GM23338 (cell line): ENCODE measurements at regions not wholly inside any gene's neighbourhood (a gene's known extent, or its start where the extent isn't known, plus 50 kb on each side); places are given as distances from the start of the nearest gene placed in this dataset.

Experiments used
- ATAC-seq: fragments of 200-7000 bp; cut with Tn5 transposase; 3 replicates; pipeline ENCODE4 v1.9.1; 2020
- DNase-seq: peaks from one replicate; pipeline ENCODE4 v3.0.0-alpha.2; 2015; ENCODE audit warnings: low spot score
- H2AFZ ChIP-seq: fragments of 200-600 bp; sonication (generic); 2 replicates; pipeline ENCODE4 v1.8.0; 2016; ENCODE audit warnings: antibody characterized with exemption, mild to moderate bottlenecking, moderate library complexity
- H3F3A ChIP-seq: fragments of 200-600 bp; sonication (generic); replicated peaks from 2 replicates; pipeline ENCODE4 v1.8.0; 2017; ENCODE audit warnings: antibody characterized with exemption, mixed run types, low read depth
- H3K27ac ChIP-seq: fragments of 200-600 bp; sonication (generic); 2 replicates; pipeline ENCODE4 v1.6.1; 2016; ENCODE audit warnings: low read depth
- H3K27me3 ChIP-seq: fragments of 200-600 bp; sonication (generic); 2 replicates; pipeline ENCODE4 v1.8.0; 2016; ENCODE audit warnings: mild to moderate bottlenecking, mixed run types, moderate library complexity; ENCODE audit not compliant: insufficient read depth
- H3K36me3 ChIP-seq: fragments of 200-600 bp; sonication (generic); 2 replicates; pipeline ENCODE4 v1.8.0; 2016; ENCODE audit warnings: mild to moderate bottlenecking; ENCODE audit not compliant: insufficient read depth
- H3K4me1 ChIP-seq: fragments of 200-600 bp; sonication (generic); 2 replicates; pipeline ENCODE4 v1.8.0; 2016; ENCODE audit warnings: mild to moderate bottlenecking, moderate library complexity; ENCODE audit not compliant: insufficient read depth
- H3K4me2 ChIP-seq: fragments of 200-600 bp; sonication (generic); 2 replicates; pipeline ENCODE4 v1.7.1; 2017; ENCODE audit warnings: mixed run types
- H3K4me3 ChIP-seq: fragments of 200-600 bp; sonication (generic); 2 replicates; pipeline ENCODE4 v1.6.1; 2016; ENCODE audit warnings: mixed run types
- H3K79me2 ChIP-seq: fragments of 200-600 bp; sonication (generic); replicated peaks from 2 replicates; pipeline ENCODE4 v1.8.0; 2017; ENCODE audit warnings: mild to moderate bottlenecking; ENCODE audit not compliant: insufficient read depth
- H3K9me2 ChIP-seq: fragments of 200-600 bp; sonication (generic); 2 replicates; pipeline ENCODE4 v1.8.0; 2017; ENCODE audit not compliant: insufficient read depth
- H4K20me1 ChIP-seq: fragments of 200-600 bp; sonication (generic); replicated peaks from 2 replicates; pipeline ENCODE4 v1.8.0; 2017; ENCODE audit warnings: mild to moderate bottlenecking; ENCODE audit not compliant: insufficient read depth
- H3K27ac Mint-ChIP-seq: 2 replicates; pipeline ENCODE4 v1.8.0; 2020; ENCODE audit warnings: inconsistent platforms, mild to moderate bottlenecking, moderate library complexity, mixed read lengths
- H3K27me3 Mint-ChIP-seq: 3 replicates; pipeline ENCODE4 v1.8.0; 2022; ENCODE audit warnings: low read depth, mild to moderate bottlenecking, moderate library complexity, mixed read lengths, inconsistent platforms; ENCODE audit not compliant: insufficient read depth, poor library complexity
- H3K36me3 Mint-ChIP-seq: 3 replicates; pipeline ENCODE4 v1.8.0; 2021; ENCODE audit warnings: low read depth, mild to moderate bottlenecking, inconsistent platforms, moderate library complexity, mixed read lengths
- H3K4me1 Mint-ChIP-seq: 3 replicates; pipeline ENCODE4 v1.8.0; 2020; ENCODE audit warnings: mild to moderate bottlenecking, inconsistent platforms, mixed read lengths
- H3K4me3 Mint-ChIP-seq: 3 replicates; pipeline ENCODE4 v1.8.0; 2021; ENCODE audit warnings: moderate library complexity, mild to moderate bottlenecking, inconsistent platforms, mixed read lengths
- H3K9me3 Mint-ChIP-seq: 3 replicates; pipeline ENCODE4 v1.8.0; 2020; ENCODE audit warnings: moderate library complexity, mild to moderate bottlenecking, inconsistent platforms, mixed read lengths
- CREB1 ChIP-seq: fragments of 250-450 bp; sonication (Bioruptor Pico); IDR thresholded peaks from 2 replicates; pipeline ENCODE4 v1.5.0; 2020; ENCODE audit warnings: low read depth, mild to moderate bottlenecking, moderate library complexity
- CTCF ChIP-seq, 2 experiments: fragments of 200-600 bp in 1 of 2; sonication (generic) in 1 of 2; conservative IDR thresholded peaks; 2 replicates each; pipeline versions ENCODE4 v1.5.1 to v1.6.1; 2016 to 2017; ENCODE audit warnings: antibody characterized with exemption in 2 of 2, low read depth in 2 of 2, mild to moderate bottlenecking in 2 of 2, moderate library complexity in 1 of 2
- EZH2 ChIP-seq: fragments of 200-600 bp; sonication (generic); IDR thresholded peaks from one replicate; pipeline ENCODE4 v1.8.0; 2017; ENCODE audit warnings: antibody characterized with exemption, mild to moderate bottlenecking, low read depth; ENCODE audit not compliant: unreplicated experiment
- EZH2phosphoT487 ChIP-seq: fragments of 200-600 bp; sonication (generic); IDR thresholded peaks from one replicate; pipeline ENCODE4 v1.8.1; 2018; ENCODE audit warnings: antibody characterized with exemption; ENCODE audit not compliant: unreplicated experiment
- JUNB ChIP-seq: IDR thresholded peaks from one replicate; pipeline ENCODE4 v1.6.1; 2016; ENCODE audit warnings: antibody characterized with exemption; ENCODE audit not compliant: unreplicated experiment
- POLR2AphosphoS5 ChIP-seq: IDR thresholded peaks from 2 replicates; pipeline ENCODE4 v1.6.1; 2016; ENCODE audit warnings: antibody characterized with exemption, low read depth
- STAT1 ChIP-seq: IDR thresholded peaks from one replicate; pipeline ENCODE4 v1.6.1; 2016; ENCODE audit warnings: antibody characterized with exemption; ENCODE audit not compliant: unreplicated experiment
- ZNF114 ChIP-seq: fragments of 250-450 bp; sonication (Bioruptor Pico); IDR thresholded peaks from 2 replicates; pipeline ENCODE4 v1.5.0; 2020; ENCODE audit warnings: mild to moderate bottlenecking, moderate library complexity
- ZNF331 ChIP-seq: fragments of 250-450 bp; sonication (Bioruptor Pico); IDR thresholded peaks from 2 replicates; pipeline ENCODE4 v1.5.0; 2020; ENCODE audit warnings: low read depth, mild to moderate bottlenecking, moderate library complexity
- ZNF462 ChIP-seq: fragments of 250-450 bp; sonication (Bioruptor Pico); IDR thresholded peaks from 2 replicates; pipeline ENCODE4 v1.5.0; 2020; ENCODE audit warnings: mild to moderate bottlenecking, moderate library complexity

- Histone ChIP-seq H2AFZ (no peak overlapping the region), H4K20me1 (no peaks in the 10 kb centered on the region), H3K27me3 (no peaks in the 10 kb centered on the region), H3K4me1 (no peaks in the 10 kb centered on the region), H3K4me3 (no peak overlapping the region), H3K4me2 (no peak overlapping the region), H3K36me3 (no peaks in the 10 kb centered on the region), H3K79me2 (no peaks in the 10 kb centered on the region), H3K9me2 (peaks cover 12% of the 10 kb centered on the region; the same call in 1 of the 2 replicates), H3F3A (no peaks in the 10 kb centered on the region), H3K27ac (no peak overlapping the region)
- H3K36me3 Mint-ChIP-seq, result no peaks in the 10 kb centered on the region
- no peaks in the 10 kb centered on the region for H3K9me3 Mint-ChIP-seq
- DNase-seq, result no peak
- H3K27me3 Mint-ChIP-seq, result no peaks in the 10 kb centered on the region
- no peak for ATAC-seq
- H3K4me3 Mint-ChIP-seq, result no peak overlapping the region
- no peaks in the 10 kb centered on the region for H3K4me1 Mint-ChIP-seq
- TF ChIP-seq ZNF462 (CRISPR knock-in tag) (no peak), CTCF (conservative IDR thresholded peaks at IDR 0.05; ENCODE audit: low read depth in 2 of 2) (no peak), ZNF114 (no peak), EZH2 (no peak), POLR2AphosphoS5 (no peak), STAT1 (no peak), EZH2phosphoT487 (no peak), CREB1 (CRISPR knock-in tag) (no peak), ZNF331 (CRISPR knock-in tag) (no peak), JUNB (no peak)
- no peak overlapping the region for H3K27ac Mint-ChIP-seq
Measured at GRCh38 chr2:149990965-149991364, 403.4 kb upstream of the MMADHC start.
